Large intestine (tissue), 3 donors: ENCODE measurements at regions not wholly inside any gene's neighbourhood (a gene's known extent, or its start where the extent isn't known, plus 50 kb on each side); places are given as distances from the start of the nearest gene placed in this dataset.

Experiments used
- DNase-seq, 2 donors: peaks; one replicate each; pipeline versions ENCODE4 v3.0.0 to v3.0.0-alpha.2; 2013
- H3K27ac ChIP-seq: one replicate; pipeline ENCODE4 v1.5.1; 2013; ENCODE audit warnings: low read length
- H3K27me3 ChIP-seq: 2 replicates; pipeline ENCODE4 v1.6.1; 2013; ENCODE audit warnings: low read length; ENCODE audit not compliant: control insufficient read depth, insufficient read depth
- H3K36me3 ChIP-seq: 2 replicates; pipeline ENCODE4 v1.6.1; 2013; ENCODE audit warnings: low read length; ENCODE audit not compliant: control insufficient read depth, insufficient read depth
- H3K4me1 ChIP-seq: one replicate; pipeline ENCODE4 v1.6.1; 2013; ENCODE audit warnings: low read length; ENCODE audit not compliant: control insufficient read depth, insufficient read depth
- H3K4me3 ChIP-seq: one replicate; pipeline ENCODE4 v1.5.1; 2013; ENCODE audit warnings: low read length
- H3K9me3 ChIP-seq: one replicate; pipeline ENCODE4 v1.6.1; 2013; ENCODE audit warnings: mild to moderate bottlenecking, low read depth, low read length, moderate library complexity; ENCODE audit not compliant: control insufficient read depth
- WGBS: methylation state at CpG from one replicate; pipeline ENCODE4 v1.1.5; 2013; ENCODE audit warnings: low lambda C conversion rate; ENCODE audit not compliant: insufficient coverage; 5-methylcytosine and 5-hydroxymethylcytosine counted together

DNA sequence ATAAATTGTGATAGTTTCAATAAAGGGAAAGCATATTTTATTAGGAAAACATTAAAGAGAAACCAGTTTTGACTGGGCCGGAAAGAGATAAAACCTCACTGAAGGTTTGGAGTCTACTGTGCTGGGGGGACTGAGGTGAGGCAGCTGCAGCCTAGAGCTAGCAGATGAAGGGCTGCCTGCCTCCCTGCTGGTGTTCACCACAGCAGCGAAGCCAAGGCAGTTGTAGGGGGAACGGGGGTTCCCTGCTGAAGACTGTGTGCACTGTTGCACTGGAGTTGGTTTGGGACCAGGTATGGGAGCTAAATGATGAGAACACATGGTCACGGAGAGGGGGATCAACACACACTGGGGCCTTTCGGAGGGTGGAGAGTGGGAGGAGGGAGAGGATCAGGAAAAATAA, 546.5 kb upstream of the SMIM31 start:
- no peak for DNase-seq
- no peak overlapping the region for H3K27ac ChIP-seq
- no peaks in the 10 kb centered on the region for H3K4me1 ChIP-seq
- no peaks in the 10 kb centered on the region for H3K27me3 ChIP-seq
- H3K9me3 ChIP-seq = no peaks in the 10 kb centered on the region
- no peak overlapping the region for H3K4me3 ChIP-seq
- no peaks in the 10 kb centered on the region for H3K36me3 ChIP-seq
- 90% methylated on average over 3 of the region's 5 CpGs for WGBS

DNA sequence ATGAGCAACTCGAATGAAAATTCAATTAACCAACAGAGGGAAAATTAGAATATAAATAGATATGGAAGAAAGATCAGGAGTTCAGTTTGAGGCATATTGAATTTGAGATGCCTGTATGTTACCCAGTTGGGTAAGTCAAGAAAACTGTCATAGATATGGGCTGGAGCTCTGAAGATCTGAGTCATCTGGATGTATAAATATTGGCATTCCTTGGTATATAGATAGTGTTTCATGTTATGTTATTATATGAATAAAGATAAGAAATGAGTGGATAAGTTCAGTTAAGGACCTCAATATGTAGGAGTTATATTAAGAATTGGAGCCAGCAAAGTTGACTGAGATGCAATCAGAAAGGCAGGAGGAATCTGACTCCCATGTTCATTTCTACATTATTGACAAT, 543.6 kb upstream of the SMIM31 start:
- WGBS = 43% methylated on average over 1 of the region's 1 CpG

DNA sequence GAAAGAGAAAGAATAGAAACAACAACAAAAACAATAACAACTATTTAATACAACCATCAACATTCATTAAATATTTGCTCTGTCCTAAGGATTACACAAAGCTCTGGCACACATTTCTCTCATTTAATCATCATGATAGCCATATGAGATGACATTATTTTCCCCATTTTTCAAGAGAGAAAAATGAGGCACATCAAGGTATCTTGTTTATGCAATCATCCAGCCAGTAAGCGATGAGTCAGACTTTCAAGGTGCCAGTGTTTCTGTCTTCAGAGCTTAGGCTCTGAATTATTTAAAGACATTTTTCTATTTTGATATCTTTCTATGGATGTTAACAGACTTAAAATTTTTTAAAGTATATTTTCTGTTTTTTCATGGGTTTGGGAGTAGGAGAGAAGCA, 541.8 kb upstream of the SMIM31 start:
- no peaks in the 10 kb centered on the region for H3K4me1 ChIP-seq
- no peak overlapping the region for H3K27ac ChIP-seq
- H3K27me3 ChIP-seq = no peaks in the 10 kb centered on the region
- no peaks in the 10 kb centered on the region for H3K36me3 ChIP-seq
- no CpG with 5 or more reads among the region's 1 CpG for WGBS
- no peak for DNase-seq
- no peaks in the 10 kb centered on the region for H3K9me3 ChIP-seq
- no peak overlapping the region for H3K4me3 ChIP-seq

More for the DNA sequence above, 543.6 kb upstream of the SMIM31 start:
- Histone ChIP-seq H3K27ac (no peak overlapping the region), H3K9me3 (no peaks in the 10 kb centered on the region), H3K36me3 (no peaks in the 10 kb centered on the region), H3K4me1 (no peaks in the 10 kb centered on the region), H3K27me3 (no peaks in the 10 kb centered on the region), H3K4me3 (no peak overlapping the region)
- DNase-seq = no peak

DNA sequence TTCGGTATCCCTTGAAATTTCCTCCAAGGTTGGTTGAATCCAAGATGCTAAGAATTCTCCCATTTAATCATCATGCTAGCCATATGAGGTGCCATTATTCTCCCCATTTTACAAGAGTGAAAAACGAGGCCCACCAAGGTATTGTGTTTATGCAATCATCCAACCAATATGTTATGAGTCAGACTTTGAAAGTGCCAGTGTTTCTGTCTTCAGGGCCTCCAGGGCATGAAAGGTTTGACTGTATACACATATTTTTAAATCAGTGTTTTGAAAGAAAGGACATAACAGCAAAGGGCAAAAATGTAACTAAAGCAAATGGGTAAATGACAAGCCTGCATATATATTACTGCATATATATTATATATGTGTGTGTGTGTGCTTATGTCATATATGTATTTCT, 541.2 kb upstream of the SMIM31 start:
- Histone ChIP-seq H3K4me3 (no peak overlapping the region), H3K27ac (no peak overlapping the region), H3K4me1 (no peaks in the 10 kb centered on the region), H3K9me3 (no peaks in the 10 kb centered on the region), H3K27me3 (no peaks in the 10 kb centered on the region), H3K36me3 (no peaks in the 10 kb centered on the region)
- DNase-seq = no peak
- WGBS = no CpG with 5 or more reads among the region's 2 CpGs

DNA sequence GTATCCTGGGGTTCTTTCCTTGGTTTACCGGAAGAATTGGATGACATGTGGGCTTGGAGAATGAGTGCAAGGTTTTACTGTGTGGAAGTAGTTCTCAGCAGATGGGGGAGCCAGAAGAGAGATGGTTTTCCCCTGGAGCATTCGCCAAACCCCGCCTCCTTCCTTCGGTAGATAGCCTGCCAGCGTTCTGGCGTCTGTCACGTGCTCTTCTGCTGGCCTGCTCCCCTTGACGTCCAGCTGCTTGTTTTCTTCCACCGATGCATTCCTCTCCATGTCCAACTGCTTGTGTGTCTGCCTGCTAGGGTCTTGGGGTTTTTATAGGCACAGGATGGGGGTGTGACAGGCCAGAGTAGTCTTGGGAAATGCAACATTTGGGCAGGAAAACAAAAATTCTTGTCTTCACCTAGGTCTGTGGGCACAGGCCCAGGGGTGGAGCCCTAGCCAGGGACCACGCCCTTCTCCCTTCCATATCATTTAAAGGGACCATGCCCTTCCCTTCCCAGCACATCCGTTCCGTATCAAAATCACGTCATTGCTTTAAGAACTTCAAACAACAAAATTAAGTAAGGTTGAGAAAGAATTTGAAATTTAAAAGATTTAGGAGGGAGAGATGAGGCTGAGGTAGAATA, 538.7 kb upstream of the SMIM31 start:
- no CpG with 5 or more reads among the region's 13 CpGs for WGBS

DNA sequence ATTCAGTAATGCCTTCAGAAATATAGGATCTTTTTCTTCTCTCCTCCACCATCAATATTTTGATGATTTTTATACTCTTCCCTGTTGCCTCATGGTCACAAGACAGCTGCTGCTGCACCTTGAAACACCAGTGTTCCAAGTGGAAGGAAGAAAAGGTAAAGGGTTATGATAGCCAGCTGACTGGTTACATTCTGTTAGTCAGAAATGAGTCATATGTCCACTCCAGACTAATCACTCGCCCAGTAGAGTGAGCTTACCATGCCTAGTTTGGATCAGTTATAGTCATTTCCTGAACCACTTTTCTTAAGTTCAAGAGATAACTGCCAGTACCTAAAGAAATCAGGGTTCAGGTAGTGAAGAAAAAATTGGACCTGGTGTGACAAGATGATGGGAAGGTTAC, 532.3 kb upstream of the SMIM31 start:
- Histone ChIP-seq H3K27me3 (no peaks in the 10 kb centered on the region), H3K4me3 (no peak overlapping the region), H3K27ac (no peak overlapping the region), H3K9me3 (no peaks in the 10 kb centered on the region), H3K36me3 (no peaks in the 10 kb centered on the region), H3K4me1 (no peaks in the 10 kb centered on the region)
- WGBS = no CpG with 5 or more reads among the region's 1 CpG
- no peak for DNase-seq

More for the DNA sequence above, 538.7 kb upstream of the SMIM31 start:
- DNase-seq = no peak
- H3K27me3 ChIP-seq = no peaks in the 10 kb centered on the region
- no peak overlapping the region for H3K27ac ChIP-seq
- H3K36me3 ChIP-seq = no peaks in the 10 kb centered on the region
- no peaks in the 10 kb centered on the region for H3K9me3 ChIP-seq
- H3K4me3 ChIP-seq = no peak overlapping the region
- H3K4me1 ChIP-seq = no peaks in the 10 kb centered on the region

DNA sequence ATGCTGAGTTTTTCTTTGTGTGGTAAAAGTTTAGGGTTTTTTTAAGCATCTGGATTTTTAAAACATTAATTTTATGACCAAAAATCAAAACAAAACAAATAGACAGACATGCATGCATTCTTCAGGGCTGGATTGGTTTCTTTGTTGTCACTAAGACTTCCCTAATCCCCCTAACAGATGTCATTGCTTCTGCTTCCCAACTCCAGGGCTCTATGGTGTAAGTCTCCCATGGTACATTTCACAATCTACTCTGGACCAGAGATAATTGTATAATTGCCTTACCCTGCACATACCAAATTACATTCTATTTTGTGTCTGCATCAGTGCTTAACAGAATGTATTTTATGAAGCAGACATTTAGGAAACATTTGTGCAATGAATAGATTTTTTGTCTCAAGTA, 529.1 kb upstream of the SMIM31 start:
- Histone ChIP-seq H3K36me3 (no peaks in the 10 kb centered on the region), H3K27ac (no peak overlapping the region), H3K9me3 (no peaks in the 10 kb centered on the region), H3K4me3 (no peak overlapping the region), H3K4me1 (no peaks in the 10 kb centered on the region), H3K27me3 (no peaks in the 10 kb centered on the region)
- no peak for DNase-seq

DNA sequence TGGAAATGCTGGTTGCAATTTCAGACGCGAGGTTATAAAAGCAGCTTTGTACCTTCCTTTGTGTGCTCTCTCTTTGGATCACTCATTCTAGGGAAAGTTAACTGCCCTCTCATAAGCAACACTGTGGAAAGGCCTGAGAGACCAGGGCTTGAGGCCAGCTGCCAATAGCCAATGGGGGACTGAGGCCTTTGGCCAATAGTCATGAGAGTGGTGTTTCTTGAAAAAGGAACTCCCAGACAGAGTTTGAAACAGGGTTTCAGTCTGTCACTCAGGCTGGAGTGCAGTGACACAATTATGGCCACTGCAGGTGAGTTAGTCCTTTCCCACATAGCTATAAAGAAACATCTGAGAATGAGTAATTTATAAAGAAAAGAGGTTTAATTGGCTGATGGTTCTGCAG, 524.7 kb upstream of the SMIM31 start:
- Histone ChIP-seq H3K36me3 (no peaks in the 10 kb centered on the region), H3K27me3 (no peaks in the 10 kb centered on the region), H3K27ac (no peak overlapping the region), H3K4me3 (no peak overlapping the region), H3K4me1 (no peaks in the 10 kb centered on the region), H3K9me3 (no peaks in the 10 kb centered on the region)
- no CpG with 5 or more reads among the region's 2 CpGs for WGBS
- DNase-seq = no peak

DNA sequence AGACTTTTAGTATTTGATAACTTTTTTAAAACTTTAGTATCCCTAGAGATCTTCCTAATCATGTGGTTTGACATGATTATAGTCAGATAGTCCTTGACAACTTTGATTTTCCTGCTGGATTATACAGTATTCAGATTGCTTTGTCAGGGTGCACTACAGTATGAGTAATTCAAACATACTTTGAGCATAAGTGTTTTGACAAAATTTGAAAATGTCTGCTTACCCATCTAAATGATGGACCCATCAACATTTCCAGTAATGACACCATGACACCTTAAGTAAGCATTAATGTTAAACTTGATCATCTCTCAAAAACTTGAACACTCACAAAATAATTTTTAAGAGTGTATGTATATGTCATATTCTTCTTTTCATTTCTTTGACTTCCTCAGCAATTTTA, 514.5 kb upstream of the SMIM31 start:
- no peaks in the 10 kb centered on the region for H3K36me3 ChIP-seq
- H3K4me1 ChIP-seq = no peaks in the 10 kb centered on the region
- H3K9me3 ChIP-seq = no peaks in the 10 kb centered on the region
- no peak overlapping the region for H3K27ac ChIP-seq
- no peak for DNase-seq
- H3K27me3 ChIP-seq = no peaks in the 10 kb centered on the region
- H3K4me3 ChIP-seq = no peak overlapping the region

DNA sequence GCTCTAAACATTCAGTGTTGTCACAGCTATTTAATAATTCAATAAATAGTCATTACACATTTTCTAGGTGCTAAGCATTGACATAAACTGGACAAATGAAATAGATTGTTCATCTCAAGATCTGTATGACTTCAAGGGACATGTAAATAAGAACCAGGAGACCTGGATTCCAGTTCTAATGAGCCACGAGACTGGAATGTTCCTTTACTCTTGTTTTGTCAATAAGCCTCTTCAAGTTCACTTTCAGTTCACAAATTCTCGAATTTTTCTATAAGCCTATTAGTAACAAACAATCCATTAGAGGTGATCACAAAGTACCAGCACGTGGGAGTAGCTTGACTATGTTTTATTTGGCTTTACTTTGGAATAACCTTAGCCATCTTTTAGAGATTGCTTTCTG, 514.0 kb upstream of the SMIM31 start:
- no CpG with 5 or more reads among the region's 3 CpGs for WGBS
- H3K9me3 ChIP-seq = no peaks in the 10 kb centered on the region
- H3K27ac ChIP-seq = no peak overlapping the region
- no peak for DNase-seq
- no peaks in the 10 kb centered on the region for H3K4me1 ChIP-seq
- no peaks in the 10 kb centered on the region for H3K36me3 ChIP-seq
- H3K27me3 ChIP-seq = no peaks in the 10 kb centered on the region
- H3K4me3 ChIP-seq = no peak overlapping the region

DNA sequence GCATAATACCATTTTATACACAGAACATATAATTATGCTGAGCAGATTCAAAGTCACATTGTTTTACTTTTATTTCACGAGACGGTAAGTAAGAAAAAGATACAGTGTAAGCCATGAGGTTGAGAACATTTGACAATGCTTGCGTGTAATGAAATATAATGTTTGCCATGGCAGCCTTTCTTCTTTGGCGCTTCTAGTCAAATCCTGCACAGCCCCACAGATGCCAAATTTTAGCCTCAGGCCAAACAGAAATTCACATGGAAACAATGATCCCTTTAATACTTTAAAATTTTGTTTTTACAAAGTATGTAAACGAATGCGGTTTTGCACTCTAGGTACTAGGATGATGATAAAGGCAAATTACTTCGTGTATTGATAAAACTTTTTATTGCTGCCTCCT, 502.7 kb upstream of the SMIM31 start:
- Histone ChIP-seq H3K4me3 (no peak overlapping the region), H3K36me3 (no peaks in the 10 kb centered on the region), H3K9me3 (no peaks in the 10 kb centered on the region), H3K27me3 (no peaks in the 10 kb centered on the region), H3K4me1 (no peaks in the 10 kb centered on the region), H3K27ac (no peak overlapping the region)
- 72% methylated on average over 5 of the region's 7 CpGs for WGBS
- no peak for DNase-seq
